ENCODE measurements at regions not wholly inside any gene's neighbourhood (a gene's known extent, or its start where the extent isn't known, plus 50 kb on each side); places are given as distances from the start of the nearest gene placed in this dataset.

- ATAC-seq (no peak), FAIRE-seq (no peak), DNase-seq (ENCODE audit: low spot score) (no peak)
- BruUV-seq (replicated peaks), result no TSS peak
- H3K27ac ChIP-seq (ENCODE audit: extremely low read length, insufficient read depth, low read length), result no peak overlapping the region
- in situ Hi-C loops (cut with HindIII; ENCODE audit: extremely low pct_ligation_motif_present, low pct_unique_long_range_greater_than_20kb), result no loop called here
- H3K9ac ChIP-seq (ENCODE audit: insufficient read depth, low read depth, low read length), result no peak overlapping the region
- H3K9me3 ChIP-seq (ENCODE audit: low read length), result no peaks in the 10 kb centered on the region
- CTCF ChIA-PET (ENCODE audit: low intra/inter-chr PET ratio, low total read pairs), result interaction anchor here (0.7 kb wide), 1 partner anchor 482 kb away, joined by 3 read pairs; no protein-coding TSS in a partner anchor
- WGBS (ENCODE audit: low lambda C conversion rate), result 0% methylated on average over 5 of the region's 5 CpGs
- no peaks in the 10 kb centered on the region for H3K4me1 ChIP-seq (ENCODE audit: insufficient read depth, low read length)
- H3K79me2 ChIP-seq (ENCODE audit: insufficient read depth, low read length), result no peaks in the 10 kb centered on the region
- H3K4me2 ChIP-seq (ENCODE audit: low read depth, low read length), result no peak overlapping the region
- TF ChIP-seq SMAD1 (CRISPR knock-in tag; IDR thresholded peaks at IDR 0.05; ENCODE audit: borderline replicate concordance, low read depth) (no peak), DMTF1 (CRISPR knock-in tag; IDR thresholded peaks at IDR 0.05) (no peak), HNF1A (IDR thresholded peaks at IDR 0.05; ENCODE audit: low read depth) (no peak), HNF1A (CRISPR knock-in tag; IDR thresholded peaks at IDR 0.05; ENCODE audit: borderline replicate concordance) (no peak), TFDP2 (CRISPR knock-in tag; IDR thresholded peaks at IDR 0.05) (no peak), ZNF34 (CRISPR knock-in tag; IDR thresholded peaks at IDR 0.05; ENCODE audit: borderline replicate concordance) (no peak), TIGD3 (CRISPR knock-in tag; IDR thresholded peaks at IDR 0.05; ENCODE audit: borderline replicate concordance) (no peak), CEBPG (CRISPR knock-in tag; IDR thresholded peaks at IDR 0.05) (no peak), REL (CRISPR knock-in tag; conservative IDR thresholded peaks at IDR 0.05) (no peak)
- H2AFZ ChIP-seq (ENCODE audit: low read length), result no peak overlapping the region
- POLR2A ChIA-PET, result no interaction called here
- no peaks in the 10 kb centered on the region for H3K36me3 ChIP-seq (replicated peaks in 1 of 2; ENCODE audit: control insufficient read depth in 1 of 2, insufficient read depth in 2 of 2, low read length in 2 of 2)
- H3K4me3 ChIP-seq (replicated peaks in 1 of 3; ENCODE audit: insufficient read depth in 1 of 3, low read depth in 2 of 3, low read length in 3 of 3), result no peak overlapping the region
- no peaks in the 10 kb centered on the region for H4K20me1 ChIP-seq (ENCODE audit: insufficient read depth, low read length)
- intact Hi-C loops (cut with micrococcal nuclease; ENCODE audit: unreplicated experiment), result no loop called here
- H3K27me3 ChIP-seq (ENCODE audit: control insufficient read depth in 1 of 2, insufficient read depth in 2 of 2, low read length in 2 of 2), result no peaks in the 10 kb centered on the region
These were observed 89.5 kb upstream of the GREM2 start for GRCh38 chr1:240701412-240701811.
